GM19372 (cell line): ENCODE measurements at regions not wholly inside any gene's neighbourhood (a gene's known extent, or its start where the extent isn't known, plus 50 kb on each side); places are given as distances from the start of the nearest gene placed in this dataset.
"Not testable (repeated sequence)": the region's sequence is repeated elsewhere in the genome, so short reads cannot be mapped to it uniquely, and the experiment has no call there.

Experiments
- ATAC-seq: cut with Tn5 transposase; IDR thresholded peaks from one replicate; pipeline ENCODE4 v1.9.1; 2021; ENCODE audit warnings: mild to moderate bottlenecking, low read depth, moderate library complexity; ENCODE audit not compliant: unreplicated experiment

DNA sequence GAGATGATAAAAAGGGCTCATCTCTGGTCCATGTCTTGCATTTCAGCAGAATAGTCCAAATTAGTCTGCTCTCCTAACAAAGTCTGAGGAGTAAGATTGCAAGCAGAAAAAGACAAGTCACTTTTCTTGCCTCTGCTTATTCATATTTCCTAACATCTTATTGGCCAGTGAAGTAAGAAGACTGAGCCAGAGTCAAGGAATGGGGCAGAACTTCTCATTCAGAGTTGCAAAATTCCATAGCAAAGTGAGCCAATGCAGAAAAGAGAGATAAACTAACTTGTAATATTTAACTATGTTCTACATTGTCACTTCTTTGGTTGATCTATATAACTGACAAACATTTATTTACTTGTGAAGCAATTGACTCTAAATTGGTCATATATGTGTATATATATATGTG lies 2304.0 kb downstream of the ARAP2 start:
- ATAC-seq: no peak

DNA sequence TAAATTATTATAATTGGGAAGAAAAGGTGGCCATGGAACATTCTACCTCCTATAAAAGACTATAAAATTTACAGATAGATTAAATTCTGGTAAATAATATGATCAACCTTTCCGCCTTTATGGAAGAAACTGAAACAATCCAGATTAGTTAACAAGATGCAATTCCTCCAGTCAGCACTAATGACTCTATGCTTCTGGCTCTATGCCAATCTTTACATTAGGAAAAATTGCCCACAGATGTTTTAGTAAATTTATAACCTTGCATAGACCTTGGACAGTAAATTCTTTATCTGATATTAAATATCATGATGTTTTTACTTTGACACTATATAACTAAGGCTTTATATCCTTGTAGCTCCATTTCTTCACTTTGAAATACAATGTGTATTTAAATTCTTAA lies 2302.5 kb downstream of the ARAP2 start:
- no peak for ATAC-seq

DNA sequence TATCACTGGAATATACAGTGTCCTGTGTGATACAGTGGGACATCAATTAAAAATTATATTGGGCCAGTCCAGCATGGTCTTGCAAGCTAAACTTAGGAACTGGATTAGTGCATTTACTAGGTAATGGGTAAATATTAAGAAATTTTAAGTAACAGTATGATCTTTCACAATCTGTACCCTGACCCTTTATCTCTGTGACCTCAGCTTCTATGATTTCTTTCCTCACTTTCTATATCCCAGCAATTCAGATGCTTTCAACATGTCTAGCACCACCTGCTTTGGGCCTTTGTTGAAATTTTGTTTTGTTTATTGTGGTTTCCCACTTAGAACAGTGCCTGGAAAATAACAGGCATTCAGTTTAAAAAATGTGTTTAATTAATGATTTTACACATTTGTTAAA lies 2295.4 kb downstream of the ARAP2 start:
- no peak for ATAC-seq

DNA sequence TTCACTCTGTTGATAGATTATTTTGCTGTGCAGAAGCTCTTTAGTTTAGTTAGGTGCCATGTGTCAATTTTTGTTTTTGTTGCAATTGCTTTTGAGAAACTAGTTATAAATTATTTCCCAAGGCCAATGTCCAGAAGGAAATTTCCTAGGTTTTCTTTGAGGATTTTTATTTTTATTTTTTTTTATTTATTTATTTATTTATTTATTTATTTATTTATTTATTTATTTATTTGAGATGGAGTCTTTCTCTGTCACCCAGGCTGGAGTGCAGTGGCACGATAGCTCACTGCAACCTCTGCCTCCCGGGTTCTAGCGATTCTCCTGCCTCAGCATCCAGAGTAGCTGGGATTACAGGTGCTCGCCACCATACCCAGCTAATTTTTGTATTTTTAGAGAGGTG lies 2290.5 kb downstream of the ARAP2 start:
- not testable (repeated sequence) for ATAC-seq

DNA sequence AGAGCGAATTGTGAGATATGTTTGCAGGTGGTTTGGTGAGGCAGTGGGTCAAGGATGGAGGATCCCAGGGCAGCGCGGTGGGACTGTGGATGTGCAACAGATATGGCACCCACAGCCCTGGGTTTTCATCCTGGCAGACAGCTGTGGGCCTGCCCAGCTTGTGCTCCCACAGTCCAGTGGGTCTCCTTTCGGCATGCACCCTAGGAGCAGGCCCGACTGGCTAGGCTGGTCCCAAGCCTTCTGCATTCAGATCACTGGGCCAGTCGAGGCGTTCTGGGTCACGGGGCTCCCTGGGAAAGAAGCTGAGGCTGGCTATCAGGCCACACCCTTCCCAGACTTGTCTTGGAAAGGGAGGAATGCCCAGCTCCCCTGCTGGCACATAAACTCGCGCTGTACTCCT lies 2289.6 kb downstream of the ARAP2 start:
- no peak for ATAC-seq

DNA sequence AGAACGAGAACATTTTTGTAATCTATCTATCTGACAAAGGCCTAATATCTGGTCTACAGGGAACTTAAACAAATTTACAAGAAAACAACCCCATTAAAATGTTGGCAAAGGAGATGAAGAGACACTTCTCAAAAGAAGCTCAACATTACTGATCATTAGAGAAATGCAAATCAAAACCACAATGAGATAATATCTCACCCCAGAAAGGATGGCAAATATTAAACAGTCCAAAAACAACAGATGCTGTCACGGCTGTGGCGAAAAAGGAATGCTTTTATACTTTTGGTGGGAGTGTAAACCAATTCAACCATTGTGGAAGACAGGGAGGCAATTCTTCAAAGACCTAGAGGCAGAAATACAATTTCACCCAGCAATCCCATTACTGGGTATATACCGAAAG lies 2284.8 kb downstream of the ARAP2 start:
- ATAC-seq: no peak

DNA sequence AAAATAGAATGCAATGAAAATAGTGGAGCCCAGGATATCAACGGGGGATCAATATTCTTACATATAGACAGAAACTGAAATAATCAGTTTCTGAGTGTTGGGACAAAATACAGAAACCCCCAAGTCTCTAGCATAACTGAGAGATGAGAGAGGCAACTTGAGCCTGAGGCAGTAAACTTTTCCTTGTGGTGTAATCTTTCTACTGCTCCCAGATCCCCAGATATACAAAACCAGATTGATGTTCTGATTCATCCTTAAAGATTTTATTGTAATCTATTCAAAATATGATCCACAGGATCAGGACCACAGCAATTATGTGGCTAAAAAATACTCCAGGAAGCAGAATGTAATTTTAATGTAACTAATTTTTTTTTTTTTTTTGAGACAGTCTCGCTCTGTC lies 2282.6 kb downstream of the ARAP2 start:
- ATAC-seq: no peak

DNA sequence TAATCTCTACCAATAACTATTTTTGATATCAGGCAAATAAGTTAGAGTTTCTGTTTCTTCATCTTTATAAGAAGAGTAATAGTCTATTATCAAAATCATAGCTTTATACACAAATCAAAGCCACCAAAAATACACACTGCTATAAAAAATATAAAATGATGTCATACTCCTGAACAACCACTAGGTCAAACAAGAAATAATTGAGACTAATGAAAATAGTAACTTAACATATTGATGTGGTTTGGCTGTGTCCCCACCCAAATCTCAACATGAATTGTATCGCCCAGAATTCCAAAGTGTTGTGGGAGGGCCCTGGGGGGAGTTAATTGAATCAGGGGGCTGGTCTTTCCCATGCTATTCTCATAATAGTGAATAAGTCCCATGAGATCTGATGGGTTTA lies 2277.5 kb downstream of the ARAP2 start:
- no peak for ATAC-seq

DNA sequence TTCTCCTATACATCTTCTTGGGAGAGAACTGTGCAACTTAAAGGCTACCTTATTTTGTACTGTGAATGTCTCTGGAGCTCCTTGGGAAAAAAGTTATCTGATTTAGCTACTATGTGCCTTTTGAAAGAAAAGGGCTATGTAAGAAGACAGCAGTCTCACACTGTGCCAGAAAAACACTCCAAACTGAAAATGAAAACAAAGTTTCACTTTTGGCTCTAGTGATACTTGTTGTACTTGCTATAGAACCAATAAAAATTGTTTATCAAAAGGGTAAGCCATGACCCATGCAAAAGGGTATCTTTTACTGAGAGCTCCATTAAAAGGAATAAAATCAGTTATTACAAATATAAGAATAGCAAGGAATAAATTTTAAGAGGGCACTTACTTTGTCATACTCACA lies 2270.0 kb downstream of the ARAP2 start:
- ATAC-seq: no peak

DNA sequence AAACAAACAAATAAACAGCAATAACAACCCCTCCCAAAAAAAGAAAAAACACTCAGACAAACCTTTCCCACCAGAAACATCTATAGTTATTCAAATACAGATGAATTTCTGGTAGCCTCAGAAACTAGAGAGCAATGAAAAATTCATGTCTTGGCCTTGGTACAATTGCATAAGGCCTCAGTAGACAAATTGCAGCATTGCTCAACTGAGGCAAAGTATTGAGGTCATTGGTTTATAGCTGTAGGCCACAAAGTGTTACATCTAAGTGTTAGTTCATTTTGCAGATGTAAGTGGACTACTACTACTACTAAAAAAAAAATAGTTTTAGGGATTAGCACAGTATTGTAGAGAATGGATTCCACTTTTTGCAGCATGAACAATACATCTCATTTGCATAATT lies 2268.3 kb downstream of the ARAP2 start:
- no peak for ATAC-seq

DNA sequence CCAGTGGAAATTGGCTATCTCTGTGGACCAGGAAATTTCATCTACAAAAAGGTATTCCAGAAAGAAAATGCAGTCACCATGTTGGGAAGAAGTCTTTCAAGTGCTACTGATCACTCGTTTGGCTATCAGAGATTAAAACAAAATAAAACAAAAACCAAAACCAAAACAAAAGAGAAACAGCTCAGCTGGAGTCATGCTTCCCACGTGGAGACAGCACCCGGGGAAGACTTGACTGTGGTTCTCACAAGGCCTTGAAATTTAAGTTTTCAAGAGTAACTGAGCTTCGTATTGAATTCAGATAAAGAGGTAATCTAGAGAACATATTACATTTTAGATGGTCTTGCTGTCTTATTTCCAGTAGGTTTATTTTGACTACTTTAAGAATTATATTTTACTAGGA lies 2264.5 kb downstream of the ARAP2 start:
- ATAC-seq: not testable (repeated sequence)

DNA sequence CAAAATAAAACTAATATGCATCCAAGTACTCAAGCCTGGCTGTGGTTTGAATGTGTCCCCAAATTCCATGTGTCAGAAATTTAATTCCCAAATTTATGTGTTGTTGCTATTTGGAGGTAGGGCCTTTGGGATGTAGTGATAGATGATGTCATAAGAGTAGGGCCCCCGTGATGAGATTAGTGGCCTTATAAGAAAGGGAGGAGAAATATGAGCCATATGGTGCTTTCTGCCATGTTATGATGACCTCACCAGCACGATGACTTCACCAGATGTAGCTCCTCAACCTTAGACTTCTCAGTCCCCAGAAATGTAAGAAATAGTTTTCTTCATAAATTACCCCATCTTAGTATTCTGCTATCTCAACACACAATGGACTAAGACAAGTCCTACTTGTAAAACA lies 2264.0 kb downstream of the ARAP2 start:
- ATAC-seq: no peak

DNA sequence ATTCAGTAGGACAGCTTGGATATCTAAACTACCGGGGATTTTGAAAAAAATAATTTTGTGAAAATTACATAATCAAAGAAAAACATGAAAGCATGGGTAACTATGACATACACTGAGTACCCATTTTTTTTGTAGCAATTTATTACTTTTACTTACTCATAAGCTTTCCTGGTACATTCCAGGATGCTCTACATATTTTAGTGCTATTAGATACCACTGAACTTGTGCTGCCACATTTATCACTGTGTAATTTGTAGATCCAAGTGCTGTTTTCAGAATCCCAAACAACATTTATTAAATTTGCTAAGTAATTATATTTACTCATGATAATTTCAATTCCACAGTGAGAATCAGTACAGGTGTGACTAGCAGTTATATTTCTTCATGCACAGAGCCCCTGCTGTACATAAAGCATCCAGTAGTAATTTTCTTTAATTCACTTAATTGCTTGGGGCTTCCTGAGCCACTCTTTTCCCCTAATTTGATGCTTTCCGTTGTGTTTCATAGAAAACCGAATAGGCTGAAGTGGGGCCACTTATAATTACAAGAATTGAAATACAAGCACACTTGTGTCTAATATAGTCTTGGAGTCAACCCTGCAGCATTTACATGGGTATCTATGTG lies 2254.4 kb downstream of the ARAP2 start:
- ATAC-seq: no peak

DNA sequence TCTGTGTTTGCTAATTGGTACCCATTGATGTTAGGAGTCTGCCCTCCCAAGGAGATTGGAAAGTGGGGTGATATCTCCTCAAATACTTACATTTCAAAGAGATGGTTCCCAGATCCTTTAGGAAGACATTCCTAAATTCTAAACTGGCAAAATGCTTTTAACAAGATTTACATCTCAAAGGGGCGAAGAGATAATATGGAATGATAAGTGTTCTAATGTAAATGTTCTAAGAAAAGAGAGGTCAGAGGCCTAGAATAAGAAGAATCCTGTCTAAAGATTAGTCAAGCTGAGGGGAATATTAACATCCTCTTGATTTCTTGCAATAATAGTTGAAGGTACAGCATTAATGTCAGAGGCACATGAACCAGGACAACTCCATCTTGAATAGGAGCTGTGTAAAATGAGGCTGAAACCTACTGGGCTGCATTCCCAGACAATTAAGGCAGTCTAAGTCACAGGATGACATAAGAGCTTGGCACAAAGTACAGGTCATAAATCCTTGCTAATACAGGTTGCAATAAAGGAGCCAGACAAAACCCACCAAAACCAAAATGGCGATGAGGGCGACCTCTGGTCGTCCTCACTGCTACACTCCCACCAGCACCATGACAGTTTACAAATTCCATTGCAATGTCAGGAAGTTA lies 2248.1 kb downstream of the ARAP2 start:
- ATAC-seq: no peak

DNA sequence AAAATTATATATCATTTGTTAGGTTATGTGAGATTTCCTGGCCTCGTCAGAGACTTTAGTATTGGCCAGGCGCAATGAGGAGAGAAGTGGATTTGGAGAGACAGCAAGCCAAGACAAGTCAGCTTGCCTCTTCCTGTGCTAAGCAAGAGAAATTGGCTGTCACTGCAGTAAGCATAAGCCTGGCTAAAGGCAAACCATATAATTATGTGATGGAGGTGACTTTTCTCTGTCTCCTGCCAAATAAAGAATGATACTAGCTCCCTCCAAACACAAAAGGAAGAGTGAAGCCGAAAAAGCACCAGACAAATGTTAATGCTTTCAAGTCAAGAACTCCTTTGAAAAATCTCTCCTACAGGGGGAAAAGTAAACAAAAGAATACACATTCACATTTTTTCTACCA lies 2246.0 kb downstream of the ARAP2 start:
- ATAC-seq: no peak

DNA sequence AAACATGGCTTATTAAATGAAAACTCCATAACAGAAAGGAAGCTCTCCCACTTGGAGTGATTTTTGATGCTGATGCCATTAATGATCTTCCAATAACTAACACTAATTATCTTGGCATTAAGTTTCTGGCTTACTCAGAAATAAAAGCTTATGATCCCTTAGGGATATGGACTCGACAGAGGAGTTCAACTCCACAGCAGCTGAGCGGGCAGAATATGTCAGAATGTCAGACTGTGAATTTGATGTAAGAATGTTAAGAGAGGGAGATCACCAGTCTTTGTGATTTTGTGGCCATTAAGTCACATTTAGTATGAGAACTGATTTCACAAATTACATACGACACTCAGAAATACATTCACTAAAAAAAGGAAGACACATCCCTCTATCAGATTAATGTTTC lies 2244.0 kb downstream of the ARAP2 start:
- no peak for ATAC-seq

DNA sequence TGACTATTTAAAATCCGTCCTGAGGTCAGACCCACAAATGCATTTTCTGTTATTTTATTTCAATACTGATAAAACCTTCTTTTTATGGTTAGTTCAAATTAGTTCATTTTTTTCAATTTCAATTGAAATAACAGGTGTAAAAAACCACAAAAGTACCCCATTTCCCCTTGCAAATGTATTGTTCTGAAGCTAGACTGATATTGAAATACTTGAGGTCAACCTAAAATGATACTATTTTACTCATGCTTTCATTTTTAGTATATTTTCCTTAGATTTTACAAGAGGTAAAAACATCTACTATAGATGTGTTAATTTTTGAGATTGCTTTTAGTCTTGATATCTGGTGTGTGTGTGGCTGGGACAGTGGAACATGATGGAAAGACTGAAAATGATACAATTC lies 2237.8 kb downstream of the ARAP2 start:
- not testable (repeated sequence) for ATAC-seq

DNA sequence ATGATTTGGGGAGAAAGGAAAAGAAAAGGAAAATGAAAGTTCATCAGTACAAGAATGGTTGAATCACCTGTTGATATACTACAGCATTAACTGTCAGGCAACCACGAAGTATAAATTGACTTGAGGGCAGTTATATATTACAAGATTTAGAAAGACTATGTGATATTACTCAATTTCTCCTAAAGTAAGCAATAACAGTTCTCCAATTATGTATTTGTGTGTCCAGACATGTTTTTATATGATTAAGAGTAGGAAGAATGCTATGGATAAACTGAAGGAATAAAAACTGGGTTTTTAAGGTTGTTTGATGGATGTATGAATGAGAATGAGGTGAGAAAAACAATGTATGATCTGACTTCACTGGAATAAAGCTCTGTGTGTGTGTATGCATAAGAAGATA lies 2234.4 kb downstream of the ARAP2 start:
- no peak for ATAC-seq

DNA sequence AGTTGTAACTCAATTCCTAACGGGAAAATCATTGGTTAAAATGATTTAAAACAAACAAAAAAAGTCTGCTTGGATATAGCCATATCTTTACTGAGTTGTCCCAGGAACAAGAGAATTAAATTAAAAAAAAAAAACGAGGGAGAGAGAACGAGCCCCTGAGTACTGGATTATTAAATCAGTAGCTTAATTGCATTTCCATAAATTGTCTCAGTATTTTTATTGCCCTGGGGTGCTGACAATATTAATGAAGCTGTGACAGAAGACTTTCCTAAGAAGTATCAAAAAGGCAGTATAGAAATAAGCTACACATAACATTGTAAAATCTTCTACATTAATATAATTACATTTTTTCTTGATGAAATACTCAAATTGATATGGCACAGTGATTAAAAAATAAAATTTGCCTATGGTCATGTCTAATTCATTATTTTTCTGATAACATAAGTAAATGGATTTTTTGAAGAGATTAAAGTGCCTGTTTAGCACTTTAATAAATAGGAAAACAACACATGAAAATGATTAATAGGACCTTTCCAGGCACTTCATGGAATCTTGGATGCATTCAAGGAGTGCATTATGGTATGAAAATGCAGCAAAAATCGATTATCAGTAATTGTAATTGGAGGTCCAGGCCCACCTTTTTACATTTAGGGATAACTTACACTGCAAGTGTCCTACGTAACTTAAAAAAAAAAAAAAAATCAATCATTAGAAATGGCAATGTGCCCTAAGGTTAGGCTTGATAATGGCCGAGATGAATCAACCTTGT lies 2233.4 kb downstream of the ARAP2 start:
- no peak for ATAC-seq

DNA sequence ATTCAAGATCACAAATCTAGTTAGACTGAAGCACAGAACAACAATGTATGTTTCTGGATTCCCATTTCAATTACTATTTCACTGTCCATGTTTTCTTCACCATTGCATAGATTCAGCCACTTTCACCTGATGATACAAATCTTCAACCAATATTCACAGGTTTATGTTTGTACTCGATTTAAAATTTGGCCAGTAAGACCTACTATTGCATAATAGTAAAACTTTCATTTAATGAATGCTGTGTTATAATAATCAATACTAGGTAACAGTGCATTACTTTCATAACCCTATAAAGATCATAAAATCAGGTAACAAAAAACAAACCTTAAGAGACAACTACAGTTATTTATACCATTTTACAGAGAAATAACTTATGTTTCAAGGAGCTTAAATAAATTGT lies 2209.1 kb downstream of the ARAP2 start:
- ATAC-seq: no peak

DNA sequence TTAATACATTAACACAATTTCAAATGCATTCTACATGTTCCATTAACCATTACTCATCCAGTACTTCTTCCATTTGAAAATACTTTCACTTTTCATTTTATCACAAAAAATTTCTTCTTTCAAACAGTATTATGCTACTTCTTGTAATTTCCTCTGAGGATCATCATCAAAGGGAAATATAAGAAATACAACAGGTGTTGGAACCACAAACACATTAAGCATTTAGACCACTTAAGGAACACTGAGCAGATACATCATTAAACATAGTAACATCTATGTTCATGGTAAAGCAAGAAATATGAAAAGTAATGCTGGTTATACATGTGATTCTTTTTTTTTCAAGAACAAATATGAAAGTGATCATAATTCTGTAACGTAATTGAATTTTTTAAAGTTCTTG lies 2207.0 kb downstream of the ARAP2 start:
- ATAC-seq: no peak

DNA sequence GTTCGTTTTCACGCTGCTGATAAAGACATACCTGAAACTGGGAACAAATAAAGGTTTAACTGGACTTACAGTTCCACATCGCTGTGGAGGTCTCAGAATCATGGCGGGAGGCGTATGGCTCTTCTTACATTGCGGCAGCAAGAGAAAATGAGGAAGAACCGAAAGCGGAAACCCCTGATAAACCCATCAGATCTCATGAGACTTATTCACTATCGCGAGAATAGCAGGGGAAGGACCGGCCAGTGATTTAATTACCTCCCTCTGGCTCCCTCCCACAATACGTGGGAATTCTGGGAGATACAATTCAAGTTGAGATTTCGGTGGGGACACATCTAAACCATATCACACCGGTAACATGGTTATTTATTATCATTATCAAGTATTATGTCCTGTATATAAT lies 2204.5 kb downstream of the ARAP2 start:
- no peak for ATAC-seq
